ENCODE measurements at regions not wholly inside any gene's neighbourhood (a gene's known extent, or its start where the extent isn't known, plus 50 kb on each side); places are given as distances from the start of the nearest gene placed in this dataset.
"Not testable (repeated sequence)": the region's sequence is repeated elsewhere in the genome, so short reads cannot be mapped to it uniquely, and the experiment has no call there.

DNA sequence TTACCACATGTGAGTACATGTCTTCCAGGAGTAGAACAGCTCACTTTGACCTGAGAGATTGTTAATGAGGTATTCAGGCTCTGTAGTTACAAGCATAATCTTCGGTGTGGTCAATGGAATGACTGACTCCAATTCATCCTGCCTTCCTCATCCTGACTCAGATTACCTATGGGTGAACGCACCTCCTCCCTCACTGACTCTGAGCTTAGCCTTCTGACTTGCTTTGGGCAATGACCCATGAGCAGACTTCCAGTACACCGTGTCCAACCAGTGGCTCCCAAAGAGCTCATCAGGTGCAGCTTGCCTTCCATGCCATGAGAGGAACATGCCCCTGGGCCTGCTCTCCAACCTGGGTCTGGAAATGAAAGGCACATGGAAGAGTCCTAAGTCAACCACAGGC, 361.0 kb upstream of the FRG1 start:
- TF ChIP-seq POLR2A, EP300 (IDR thresholded peaks at IDR 0.05): not testable (repeated sequence)
- TF ChIP-seq, protein P1, sequence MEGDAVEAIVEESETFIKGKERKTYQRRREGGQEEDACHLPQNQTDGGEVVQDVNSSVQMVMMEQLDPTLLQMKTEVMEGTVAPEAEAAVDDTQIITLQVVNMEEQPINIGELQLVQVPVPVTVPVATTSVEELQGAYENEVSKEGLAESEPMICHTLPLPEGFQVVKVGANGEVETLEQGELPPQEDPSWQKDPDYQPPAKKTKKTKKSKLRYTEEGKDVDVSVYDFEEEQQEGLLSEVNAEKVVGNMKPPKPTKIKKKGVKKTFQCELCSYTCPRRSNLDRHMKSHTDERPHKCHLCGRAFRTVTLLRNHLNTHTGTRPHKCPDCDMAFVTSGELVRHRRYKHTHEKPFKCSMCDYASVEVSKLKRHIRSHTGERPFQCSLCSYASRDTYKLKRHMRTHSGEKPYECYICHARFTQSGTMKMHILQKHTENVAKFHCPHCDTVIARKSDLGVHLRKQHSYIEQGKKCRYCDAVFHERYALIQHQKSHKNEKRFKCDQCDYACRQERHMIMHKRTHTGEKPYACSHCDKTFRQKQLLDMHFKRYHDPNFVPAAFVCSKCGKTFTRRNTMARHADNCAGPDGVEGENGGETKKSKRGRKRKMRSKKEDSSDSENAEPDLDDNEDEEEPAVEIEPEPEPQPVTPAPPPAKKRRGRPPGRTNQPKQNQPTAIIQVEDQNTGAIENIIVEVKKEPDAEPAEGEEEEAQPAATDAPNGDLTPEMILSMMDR (IDR thresholded peaks at IDR 0.05), result not testable (repeated sequence)
